ENCODE measurements at regions not wholly inside any gene's neighbourhood (a gene's known extent, or its start where the extent isn't known, plus 50 kb on each side); places are given as distances from the start of the nearest gene placed in this dataset.

- no peak for TF ChIP-seq CTCF (IDR thresholded peaks at IDR 0.05)
- no peak for TF ChIP-seq POLR2AphosphoS5 (IDR thresholded peaks at IDR 0.05)
- no peak for TF ChIP-seq POLR2A (IDR thresholded peaks at IDR 0.05)
These were observed 280.3 kb downstream of the XXYLT1 start for GRCh38 chr3:194990454-194991337.

Measured in prostate gland (tissue), 2 donors.